ENCODE measurements at regions not wholly inside any gene's neighbourhood (a gene's known extent, or its start where the extent isn't known, plus 50 kb on each side); places are given as distances from the start of the nearest gene placed in this dataset.

DNA sequence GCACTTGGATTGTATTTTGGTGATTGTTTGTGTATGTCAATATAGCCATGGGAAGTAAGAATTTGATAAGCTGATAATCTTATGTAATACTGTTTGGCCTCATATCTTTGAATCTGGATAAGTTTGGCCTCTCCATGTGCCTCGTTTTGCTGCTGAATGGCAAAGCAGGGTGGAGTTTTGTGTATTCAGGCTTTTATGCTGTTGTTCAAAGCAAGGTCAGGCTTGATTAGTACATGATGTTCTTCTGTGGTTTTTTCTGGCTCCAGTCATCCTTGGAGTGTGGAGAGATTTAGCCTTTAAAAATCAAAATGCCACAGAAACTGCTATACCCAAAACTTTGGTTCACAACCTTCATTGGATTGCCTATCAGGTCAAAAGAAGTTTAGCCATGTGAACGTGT is 728.9 kb upstream of the GJE1 start:
- TF ChIP-seq PATZ1 (CRISPR knock-in tag; IDR thresholded peaks at IDR 0.05; ENCODE audit: borderline replicate concordance) (no peak), KLF10 (CRISPR knock-in tag; IDR thresholded peaks at IDR 0.05) (no peak), MAZ (CRISPR knock-in tag; conservative IDR thresholded peaks at IDR 0.05 in 1 of 2, IDR thresholded peaks at IDR 0.05 in 1 of 2) (no peak)
- TF ChIP-seq, protein P1, sequence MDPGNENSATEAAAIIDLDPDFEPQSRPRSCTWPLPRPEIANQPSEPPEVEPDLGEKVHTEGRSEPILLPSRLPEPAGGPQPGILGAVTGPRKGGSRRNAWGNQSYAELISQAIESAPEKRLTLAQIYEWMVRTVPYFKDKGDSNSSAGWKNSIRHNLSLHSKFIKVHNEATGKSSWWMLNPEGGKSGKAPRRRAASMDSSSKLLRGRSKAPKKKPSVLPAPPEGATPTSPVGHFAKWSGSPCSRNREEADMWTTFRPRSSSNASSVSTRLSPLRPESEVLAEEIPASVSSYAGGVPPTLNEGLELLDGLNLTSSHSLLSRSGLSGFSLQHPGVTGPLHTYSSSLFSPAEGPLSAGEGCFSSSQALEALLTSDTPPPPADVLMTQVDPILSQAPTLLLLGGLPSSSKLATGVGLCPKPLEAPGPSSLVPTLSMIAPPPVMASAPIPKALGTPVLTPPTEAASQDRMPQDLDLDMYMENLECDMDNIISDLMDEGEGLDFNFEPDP (CRISPR knock-in tag; IDR thresholded peaks at IDR 0.05): no peak

Measured in K562 (cell line).